NCI-H748 (cell line): ENCODE measurements at regions not wholly inside any gene's neighbourhood (a gene's known extent, or its start where the extent isn't known, plus 50 kb on each side); places are given as distances from the start of the nearest gene placed in this dataset.
"Not testable (repeated sequence)": the region's sequence is repeated elsewhere in the genome, so short reads cannot be mapped to it uniquely, and the experiment has no call there.

Experiments used
- DNase-seq: peaks from one replicate; lab custom pipeline; 2025; ENCODE audit not compliant: unreplicated experiment; lab: John Stamatoyannopoulos, UW

GRCh38 chr12:47312147-47312546 is 232.4 kb upstream of the AMIGO2 start:
- no peak for DNase-seq

- no peak for DNase-seq
Observed at GRCh38 chr12:47311568-47311967, 231.8 kb upstream of the AMIGO2 start.

DNA sequence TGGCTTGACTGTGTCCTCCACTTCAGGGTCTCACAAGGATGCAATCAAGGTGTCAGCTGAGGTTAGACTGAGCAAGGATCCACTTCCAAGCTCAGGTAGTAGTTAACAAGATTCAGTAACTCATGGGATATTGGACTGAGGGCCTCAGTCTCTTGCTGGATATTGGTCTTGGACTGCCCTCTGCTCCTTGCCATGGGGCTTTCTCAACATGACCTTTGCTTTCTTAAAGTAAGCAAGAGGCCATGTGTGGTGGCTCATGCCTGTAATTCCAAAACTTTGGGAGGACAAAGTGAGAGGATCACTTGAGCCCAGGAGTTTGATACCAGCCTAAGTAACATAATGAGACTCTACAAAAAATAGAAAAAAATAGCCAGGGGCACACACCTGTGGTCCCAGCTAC is 231.3 kb upstream of the AMIGO2 start:
- no peak for DNase-seq

DNA sequence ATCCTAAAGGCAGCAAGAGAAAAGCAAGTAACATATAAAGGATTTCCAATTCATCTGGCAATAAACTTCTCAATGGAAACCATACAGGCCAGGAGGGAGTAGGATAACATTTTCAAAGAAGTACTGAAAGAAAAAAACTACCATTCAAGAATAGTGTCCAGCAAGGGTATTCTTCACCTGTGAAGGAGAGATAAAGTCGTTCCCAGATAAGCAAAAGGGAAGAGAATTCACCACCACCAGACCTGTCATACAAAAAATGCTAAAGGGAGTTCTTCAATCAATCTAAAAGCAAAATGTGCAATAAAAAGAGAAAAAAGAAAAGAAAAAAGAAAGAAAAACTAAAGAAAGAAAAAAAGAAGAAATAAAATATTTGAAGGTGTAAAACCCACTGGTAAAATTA is 228.9 kb upstream of the AMIGO2 start:
- DNase-seq = no peak

DNA sequence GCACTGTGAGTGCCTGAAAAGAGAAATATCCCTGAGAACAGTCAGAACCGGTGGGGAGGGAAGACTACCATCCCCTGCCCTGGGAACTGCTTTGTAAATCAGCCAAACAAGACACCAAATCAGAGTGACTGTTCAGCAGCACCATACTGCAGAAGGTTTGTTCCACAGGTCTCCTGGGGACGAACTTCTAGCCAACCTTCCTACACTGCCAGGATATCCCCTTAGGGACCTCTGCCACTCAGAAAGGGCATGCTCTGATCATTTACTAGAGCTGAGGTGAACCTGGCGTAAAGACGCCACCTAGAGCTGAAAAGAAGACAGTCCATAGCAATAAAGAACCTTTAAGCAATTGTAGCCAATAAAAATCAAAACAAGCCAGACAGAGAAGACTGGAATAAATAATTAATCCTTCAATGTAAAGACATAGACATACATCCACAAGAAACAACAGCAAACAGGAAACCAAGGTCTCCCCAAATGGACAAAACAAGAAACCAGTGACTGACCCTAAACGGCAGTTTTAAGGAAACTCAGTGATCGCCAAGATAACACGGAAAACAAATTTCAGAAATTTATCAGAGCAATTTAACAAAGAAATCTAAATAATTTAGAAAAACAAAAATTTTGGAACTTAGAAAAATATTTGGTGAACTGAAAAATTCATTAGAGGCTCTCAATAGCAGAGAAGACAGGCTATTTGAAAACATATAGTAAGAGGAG is 228.1 kb upstream of the AMIGO2 start:
- DNase-seq = peak; percentile 81

DNA sequence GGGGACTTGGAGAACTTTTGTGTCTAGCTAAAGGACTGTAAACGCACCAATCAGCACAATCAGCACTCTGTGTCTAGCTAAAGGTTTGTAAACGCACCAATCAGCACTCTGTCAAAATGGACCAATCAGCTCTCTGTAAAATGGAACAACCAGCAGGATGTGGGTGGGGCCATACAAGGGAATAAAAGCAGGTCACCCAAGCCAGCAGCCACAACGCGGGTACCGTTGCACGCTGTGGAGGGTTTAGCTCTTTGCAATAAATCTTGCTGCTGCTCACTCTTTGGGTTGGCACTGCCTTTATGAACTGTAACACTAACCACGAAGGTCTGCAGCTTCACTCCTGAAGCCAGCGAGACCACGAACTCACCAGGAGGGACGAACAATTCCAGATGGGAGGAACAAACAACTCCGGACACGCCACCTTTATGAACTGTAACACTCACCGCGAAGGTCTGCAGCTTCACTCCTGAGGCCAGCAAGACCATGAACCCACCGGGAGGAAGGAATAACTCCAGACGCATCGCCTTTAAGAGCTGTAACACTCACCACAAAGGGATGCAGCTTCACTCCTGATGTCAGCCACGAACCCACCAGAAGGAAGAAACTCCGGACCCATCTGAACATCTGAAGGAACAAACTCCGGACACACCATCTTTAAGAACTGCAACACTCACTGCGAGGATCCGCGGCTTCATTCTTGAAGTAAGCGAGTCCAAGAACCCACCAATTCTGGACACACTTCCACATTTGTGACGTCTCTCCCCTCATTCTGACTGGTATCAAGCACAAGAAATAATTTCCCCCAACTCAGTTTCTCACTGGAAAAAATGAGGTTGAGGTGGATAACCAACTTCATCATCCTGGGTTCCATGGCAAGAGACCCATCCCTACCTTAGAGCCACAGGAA is 227.3 kb upstream of the AMIGO2 start:
- DNase-seq = not testable (repeated sequence)

DNA sequence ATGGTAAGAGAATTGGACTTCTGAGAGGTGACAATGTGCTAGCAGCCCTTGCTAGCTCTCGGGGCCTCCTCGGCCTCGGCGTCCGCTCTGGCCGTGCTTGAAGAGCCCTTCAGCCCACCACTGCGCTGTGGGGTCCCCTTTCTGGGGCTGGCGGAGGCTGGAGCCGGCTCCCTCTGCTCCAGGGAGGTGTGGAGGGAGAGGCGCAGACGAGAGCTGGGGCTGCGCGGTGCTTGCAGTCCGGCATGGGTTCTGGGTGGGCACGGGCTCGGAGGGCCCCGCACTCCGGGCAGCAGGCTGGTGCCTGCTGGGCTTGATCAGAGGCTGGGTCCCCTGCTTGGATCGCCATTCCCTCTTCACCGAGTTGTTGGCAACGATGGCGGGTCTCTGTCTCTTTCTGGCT is 226.4 kb upstream of the AMIGO2 start:
- DNase-seq = no peak

- no peak for DNase-seq
Observed at GRCh38 chr12:47305464-47305863, 225.7 kb upstream of the AMIGO2 start.

- no peak for DNase-seq
Observed at GRCh38 chr12:47303995-47304560, 224.3 kb upstream of the AMIGO2 start.

DNA sequence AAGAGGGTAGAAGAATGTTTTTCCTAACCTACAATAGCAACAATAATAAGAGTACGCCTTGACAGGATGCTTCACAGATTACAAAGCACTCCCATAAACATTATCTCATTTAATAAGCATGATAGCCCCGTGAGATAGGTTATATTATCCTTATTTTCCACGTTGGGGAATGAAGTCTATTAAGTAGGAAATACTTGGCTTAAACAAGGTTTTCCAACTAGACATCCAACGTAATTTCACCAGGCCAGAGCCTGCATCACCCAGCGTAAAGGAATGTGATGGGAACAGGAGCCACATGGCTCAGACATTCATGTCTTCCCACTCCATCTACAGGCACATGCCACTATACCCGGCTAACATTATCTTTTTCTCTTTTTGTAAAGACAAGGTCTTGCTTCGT is 223.4 kb upstream of the AMIGO2 start:
- no peak for DNase-seq

DNA sequence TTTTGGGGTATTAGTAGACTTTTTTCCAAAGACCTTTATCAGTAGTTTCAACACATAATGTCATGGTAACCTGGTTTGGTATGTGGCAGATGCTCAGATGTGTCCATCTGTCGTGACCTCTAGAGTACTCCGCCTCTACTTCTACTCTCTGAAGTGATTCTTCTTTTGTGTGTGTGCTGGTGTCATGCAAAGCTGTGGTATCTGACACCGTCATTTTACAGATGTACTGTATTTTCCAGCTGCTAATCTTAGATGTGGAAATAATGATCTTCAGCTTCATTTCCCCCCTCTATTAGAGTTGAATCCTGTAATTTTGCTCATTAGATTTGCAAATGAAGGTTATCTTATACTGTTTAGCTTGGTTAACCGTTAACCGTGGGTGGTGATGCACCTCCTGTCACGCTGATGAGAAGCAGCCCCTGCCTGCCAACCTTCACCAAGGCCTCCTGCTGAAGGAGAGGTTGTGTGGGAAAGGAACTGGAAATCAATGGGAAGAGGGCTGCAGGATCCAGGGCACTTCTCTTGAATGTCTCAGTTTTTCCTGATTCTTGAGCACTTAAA is 222.4 kb upstream of the AMIGO2 start:
- DNase-seq = peak; percentile 19

DNA sequence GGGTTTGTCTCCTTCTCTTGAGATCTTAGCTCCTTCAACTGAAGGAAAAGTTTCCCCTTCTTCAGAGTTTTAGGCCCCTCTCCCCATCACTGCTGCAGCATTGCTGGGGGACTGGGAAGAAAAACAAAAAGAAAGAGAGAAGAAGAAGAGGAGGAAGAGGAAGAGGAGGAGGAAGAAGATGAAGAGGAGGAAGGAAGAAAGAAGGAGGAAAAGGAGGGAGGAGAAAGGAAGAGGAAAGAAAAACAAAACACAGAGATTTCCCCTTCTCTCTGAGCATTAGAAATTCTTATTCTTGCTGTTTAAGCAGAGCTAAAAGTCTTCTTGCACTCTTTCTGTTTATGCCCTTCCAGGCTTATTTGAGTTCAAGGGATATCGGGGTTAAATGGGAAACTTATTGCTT is 219.8 kb upstream of the AMIGO2 start:
- no peak for DNase-seq

GRCh38 chr12:47297993-47298392 is 218.2 kb upstream of the AMIGO2 start:
- DNase-seq = no peak

GRCh38 chr12:47296828-47297227 is 217.1 kb upstream of the AMIGO2 start:
- DNase-seq = peak; percentile 95

- DNase-seq = no peak
Observed at GRCh38 chr12:47293406-47293805, 213.6 kb upstream of the AMIGO2 start.

- DNase-seq = peak; percentile 55
Observed at GRCh38 chr12:47286676-47287075, 206.9 kb upstream of the AMIGO2 start.
